T follicular helper cell (primary cell): ENCODE measurements at regions not wholly inside any gene's neighbourhood (a gene's known extent, or its start where the extent isn't known, plus 50 kb on each side); places are given as distances from the start of the nearest gene placed in this dataset.

Experiments used
- DNase-seq: peaks from one replicate; pipeline ENCODE4 v3.0.0-alpha.2; 2020; ENCODE audit warnings: low read depth

DNA sequence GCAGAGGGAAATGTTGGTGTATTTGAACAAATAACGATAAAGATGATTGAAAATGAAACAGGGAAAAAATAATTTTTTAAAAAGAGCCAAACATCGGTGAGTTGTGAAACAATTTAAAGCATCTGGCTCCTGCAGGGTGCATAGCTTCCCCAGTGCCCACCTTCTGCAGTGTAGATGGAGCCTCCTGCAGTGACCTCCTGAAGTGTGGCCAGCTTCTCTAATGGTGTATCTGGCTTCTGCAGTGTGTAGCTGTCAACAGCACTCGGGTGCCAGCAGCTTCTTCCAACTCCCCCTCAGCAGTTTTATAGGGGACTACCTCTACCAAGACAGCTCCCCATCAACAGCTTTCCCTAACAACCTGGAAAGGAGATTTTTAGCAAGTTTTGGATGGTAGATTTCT is 279.4 kb upstream of the SEMA6A start:
- DNase-seq, result no peak

GRCh38 chr5:116848954-116849581 is 274.4 kb upstream of the SEMA6A start:
- no peak for DNase-seq

- DNase-seq, result no peak
Observed at GRCh38 chr5:116847960-116848359, 273.3 kb upstream of the SEMA6A start.

DNA sequence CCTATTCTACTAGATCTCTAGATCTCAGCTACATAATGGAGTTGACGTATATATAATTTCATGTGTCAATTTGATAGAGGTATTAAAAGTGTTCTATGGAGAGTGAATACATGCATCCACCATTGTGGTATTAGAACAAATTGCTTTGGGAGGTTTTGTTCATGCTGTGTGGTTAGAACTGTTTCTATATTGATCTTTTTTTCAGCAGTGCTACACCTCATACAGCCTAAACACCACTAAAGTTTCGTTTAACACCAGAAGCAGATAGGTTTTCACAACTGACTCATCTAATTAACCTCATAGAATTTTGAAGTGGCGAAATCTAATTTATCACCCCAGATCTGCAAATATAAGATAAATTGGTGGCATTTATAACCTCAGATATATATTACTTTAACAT is 269.4 kb upstream of the SEMA6A start:
- DNase-seq, result no peak

- DNase-seq, result no peak
Observed at GRCh38 chr5:116842514-116842961, 267.9 kb upstream of the SEMA6A start.

GRCh38 chr5:116841734-116842133 is 267.1 kb upstream of the SEMA6A start:
- DNase-seq, result no peak

DNA sequence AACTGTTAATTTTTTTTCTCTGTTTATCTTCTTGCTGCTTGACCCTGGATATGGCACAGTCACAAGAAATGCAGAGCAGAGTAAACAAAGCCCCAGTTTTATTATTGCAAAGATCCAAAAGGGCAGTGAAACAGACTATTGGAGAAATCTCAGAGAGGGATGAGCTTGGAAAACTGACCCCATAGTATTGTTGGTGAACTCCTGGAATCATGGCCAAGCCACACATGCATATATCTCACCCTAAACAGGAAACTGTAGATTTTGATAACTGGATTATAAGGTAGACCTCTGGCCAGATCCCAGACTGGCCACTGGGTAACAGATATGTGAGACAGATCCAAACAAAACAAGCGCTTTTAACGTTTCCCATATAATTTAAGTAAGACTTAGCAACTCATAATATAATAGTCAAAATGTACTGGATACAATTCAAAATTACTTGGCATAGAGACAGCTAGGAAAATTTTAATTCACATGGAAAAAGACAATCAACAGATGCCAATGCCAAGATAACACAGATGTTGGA is 263.5 kb upstream of the SEMA6A start:
- no peak for DNase-seq

DNA sequence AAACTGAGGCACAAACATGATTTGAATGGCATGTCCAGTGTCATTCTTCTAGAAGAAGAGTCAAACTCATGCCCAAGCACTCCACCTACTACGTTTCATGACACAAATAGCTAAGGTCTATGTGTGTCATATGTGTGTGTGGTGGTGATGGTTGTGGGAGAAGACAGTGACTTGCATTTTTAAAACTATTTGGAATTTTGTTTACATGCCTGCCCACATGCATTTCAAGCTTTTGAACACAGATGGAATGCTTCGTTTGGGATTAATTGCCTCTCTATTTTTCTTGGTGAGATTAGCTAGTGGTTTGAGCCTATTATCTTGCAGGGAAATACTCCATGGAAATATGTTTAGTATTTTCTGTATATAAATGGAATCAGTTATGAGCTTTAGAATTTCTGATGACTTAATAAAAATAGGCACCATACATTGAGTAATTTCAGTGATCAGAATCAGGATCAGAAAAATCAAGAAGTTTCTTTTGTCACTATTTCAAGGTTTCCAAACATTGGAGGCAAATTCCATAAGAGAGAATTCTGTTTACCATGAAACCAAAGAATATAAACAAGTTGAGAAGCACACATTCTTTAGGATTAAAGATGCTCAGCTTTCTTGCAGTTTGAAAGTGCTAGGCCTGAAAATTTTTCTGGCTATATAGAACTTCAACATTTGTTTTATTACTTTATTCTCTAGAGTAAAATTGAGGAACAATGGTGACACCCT is 260.3 kb upstream of the SEMA6A start:
- DNase-seq, result no peak

GRCh38 chr5:116830079-116830478 is 255.5 kb upstream of the SEMA6A start:
- DNase-seq, result no peak

DNA sequence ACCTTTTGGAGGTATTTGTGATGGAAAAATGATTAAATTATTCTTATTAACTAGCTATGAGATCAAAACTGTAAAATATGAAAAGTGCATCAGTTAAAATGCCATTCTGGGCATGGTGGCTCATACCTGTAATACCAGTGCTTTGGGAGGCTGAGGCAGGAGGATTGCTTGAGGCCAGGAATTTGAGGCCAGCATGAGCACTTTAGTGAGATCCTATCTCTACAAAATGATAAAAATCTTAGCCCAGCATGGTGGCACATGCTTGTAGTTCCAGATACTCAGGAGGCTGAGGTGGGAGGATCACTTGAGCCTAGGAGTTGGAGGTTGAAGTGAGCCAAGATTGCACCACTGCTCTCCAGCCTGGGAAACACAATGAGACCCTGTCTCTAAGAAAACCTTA is 252.5 kb upstream of the SEMA6A start:
- DNase-seq, result no peak

GRCh38 chr5:116825486-116825885 is 250.9 kb upstream of the SEMA6A start:
- DNase-seq, result no peak

- no peak for DNase-seq
Observed at GRCh38 chr5:116824751-116825438, 250.3 kb upstream of the SEMA6A start.

DNA sequence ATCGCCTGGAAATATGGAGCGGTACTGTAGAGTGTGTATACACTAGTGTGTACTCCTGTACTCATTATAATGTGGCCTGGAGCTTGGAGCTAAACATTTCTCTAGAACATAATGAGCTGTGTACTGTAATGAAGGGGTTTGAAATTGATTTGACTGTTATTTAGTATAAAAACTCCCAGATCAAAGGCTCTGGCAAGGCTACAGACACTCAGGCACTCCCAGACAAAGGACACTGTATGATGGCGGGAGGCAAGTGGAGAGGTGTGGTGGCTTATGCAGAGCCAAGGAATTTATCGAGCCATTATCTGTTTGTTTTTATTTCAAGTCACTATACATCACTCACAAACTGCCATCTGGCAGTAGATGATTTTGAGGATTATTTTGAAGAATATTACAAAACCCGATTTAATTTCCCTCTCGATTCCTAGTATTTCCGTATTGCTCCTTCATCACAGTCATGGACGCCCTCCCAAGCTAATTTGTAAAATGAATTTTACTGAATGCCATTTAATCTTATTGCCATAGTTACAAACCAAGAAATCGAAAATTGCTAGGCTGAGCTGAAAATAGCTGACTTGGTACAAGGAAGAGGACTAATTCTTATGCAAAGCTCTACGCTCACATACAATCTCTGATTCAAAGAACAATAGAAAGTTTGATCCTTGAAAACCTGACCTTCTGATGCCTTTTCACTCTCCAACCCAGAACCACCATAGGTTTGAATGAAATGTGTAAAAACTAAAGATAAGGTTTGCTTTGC is 240.2 kb upstream of the SEMA6A start:
- DNase-seq, result no peak

DNA sequence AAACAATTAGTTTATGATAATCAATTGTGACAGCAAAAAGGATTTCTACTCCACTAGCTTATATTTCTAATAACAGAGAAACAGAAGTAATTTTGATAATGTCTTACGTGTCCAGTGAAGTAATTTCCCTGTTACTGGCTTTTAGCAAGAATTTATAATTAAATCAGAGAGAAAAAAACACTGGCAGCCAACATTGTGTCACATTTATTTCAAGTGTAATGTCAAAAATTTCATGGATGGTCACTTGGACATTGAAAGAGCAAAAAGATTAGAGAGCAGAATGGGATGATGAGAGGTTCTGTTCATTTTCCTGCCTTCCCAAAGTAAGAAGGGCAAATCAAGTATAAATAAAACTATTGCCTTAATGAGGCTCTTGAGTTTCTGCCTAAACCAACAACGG is 239.3 kb upstream of the SEMA6A start:
- DNase-seq, result no peak

GRCh38 chr5:116813356-116813755 is 238.7 kb upstream of the SEMA6A start:
- DNase-seq, result no peak

DNA sequence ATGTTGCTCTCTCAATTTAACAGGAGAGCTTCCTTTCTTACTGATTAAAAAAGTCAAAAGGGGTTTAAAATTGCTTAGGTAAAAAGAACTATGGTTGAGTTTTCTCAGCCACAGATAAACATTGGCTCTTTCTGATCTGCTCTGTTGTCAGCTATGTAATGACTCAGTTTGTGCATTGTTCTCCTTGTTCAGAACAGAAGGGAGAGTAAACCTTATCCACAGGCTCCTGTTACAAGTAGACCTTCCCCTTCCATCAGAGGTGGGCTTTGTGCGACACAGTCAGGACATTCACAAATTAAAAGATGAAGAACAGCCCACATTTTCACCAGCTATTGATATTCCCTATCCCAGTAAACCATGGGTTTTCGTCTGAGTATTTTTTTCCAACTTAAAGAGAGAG is 236.3 kb upstream of the SEMA6A start:
- DNase-seq, result no peak

GRCh38 chr5:116806836-116807235 is 232.2 kb upstream of the SEMA6A start:
- DNase-seq, result no peak

GRCh38 chr5:116799401-116799800 is 224.8 kb upstream of the SEMA6A start:
- DNase-seq, result no peak

DNA sequence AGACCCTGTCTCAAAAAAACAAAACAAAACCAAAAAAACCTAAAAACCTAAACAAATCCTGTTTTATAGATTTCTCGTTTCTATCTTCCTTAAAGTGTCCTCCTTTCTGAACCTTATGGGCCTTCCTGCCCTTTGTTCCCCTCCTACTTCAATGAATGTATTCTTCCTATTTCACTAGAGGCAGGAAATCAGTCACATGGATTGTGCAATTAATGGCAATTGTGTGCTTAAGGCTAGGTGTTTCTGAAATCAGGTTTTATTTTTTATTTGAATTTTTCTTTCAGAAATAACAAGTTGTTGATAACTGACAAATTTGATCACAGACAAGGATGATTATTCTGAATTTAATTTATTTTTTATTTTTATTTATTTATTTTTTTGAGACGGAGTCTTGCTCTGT is 220.6 kb upstream of the SEMA6A start:
- DNase-seq, result no peak

DNA sequence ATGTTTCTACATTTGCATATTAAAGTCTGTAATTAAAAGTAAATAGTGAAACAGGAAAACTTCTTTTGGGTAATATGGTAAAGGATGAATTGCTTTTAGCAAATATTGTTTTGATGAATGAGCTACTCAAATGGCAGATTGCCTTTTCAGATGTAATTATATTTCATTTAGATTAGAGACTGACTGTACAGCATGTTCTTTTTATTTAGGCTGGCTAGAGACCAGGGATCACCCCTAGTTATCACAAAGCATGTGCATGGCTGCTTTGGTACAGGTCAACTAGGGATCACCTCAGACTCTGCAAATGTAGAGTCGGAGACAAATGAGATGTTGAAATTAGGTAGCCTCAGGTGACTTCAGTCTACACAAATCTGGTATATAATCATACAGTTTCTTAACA is 214.9 kb upstream of the SEMA6A start:
- no peak for DNase-seq

DNA sequence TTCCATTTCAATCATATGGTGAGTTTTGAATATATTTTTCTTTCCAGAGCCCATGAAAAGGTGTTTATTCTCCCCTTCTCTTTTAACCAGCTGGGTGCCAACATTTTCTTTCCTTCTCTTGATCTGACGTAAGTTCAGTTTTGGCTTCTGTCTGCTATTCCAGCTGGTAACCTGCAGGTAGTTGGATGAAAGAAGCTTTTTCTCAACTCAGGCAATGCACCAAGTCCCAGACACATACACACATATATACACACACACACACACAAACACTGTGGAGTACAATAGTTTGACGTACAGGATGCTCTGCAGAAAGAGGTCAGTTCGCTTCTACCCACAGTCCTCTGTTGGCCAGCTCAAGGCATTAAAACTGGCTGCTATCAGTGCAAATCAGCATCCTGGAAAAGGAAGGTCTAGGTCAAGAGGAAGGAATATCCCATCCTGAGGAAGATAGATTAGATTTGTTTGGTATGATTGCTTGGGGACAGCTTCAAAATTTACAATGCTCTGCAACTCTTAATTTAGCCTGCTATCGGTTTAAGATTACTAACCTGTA is 214.3 kb upstream of the SEMA6A start:
- no peak for DNase-seq

DNA sequence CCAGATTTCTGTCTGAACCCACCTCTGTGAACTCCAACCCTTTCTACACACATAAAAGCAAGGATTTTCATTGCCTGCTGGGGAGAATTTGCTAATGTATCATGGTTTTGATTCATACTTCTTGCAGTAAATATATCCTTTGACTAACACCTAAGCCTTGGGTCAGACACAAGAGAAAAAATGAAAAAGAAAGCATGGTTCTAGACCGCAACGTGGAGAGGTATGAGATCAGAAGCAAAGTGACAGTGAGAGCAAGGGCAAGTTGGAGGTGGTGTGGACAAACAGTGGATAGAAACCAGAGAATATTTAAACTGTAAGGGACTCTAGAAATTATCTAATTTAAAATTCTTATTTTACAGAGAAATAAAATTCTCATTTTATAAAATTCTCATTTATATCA is 212.9 kb upstream of the SEMA6A start:
- no peak for DNase-seq
